GM12874 (cell line): ENCODE measurements at regions not wholly inside any gene's neighbourhood (a gene's known extent, or its start where the extent isn't known, plus 50 kb on each side); places are given as distances from the start of the nearest gene placed in this dataset.

Experiments used
- TF ChIP-seq, protein P1 (sequence below): IDR thresholded peaks from 2 replicates; pipeline ENCODE4 v1.5.1; 2011; ENCODE audit warnings: low read depth, mild to moderate bottlenecking, control low read depth, low read length, moderate library complexity; ENCODE audit not compliant: insufficient read depth

DNA sequence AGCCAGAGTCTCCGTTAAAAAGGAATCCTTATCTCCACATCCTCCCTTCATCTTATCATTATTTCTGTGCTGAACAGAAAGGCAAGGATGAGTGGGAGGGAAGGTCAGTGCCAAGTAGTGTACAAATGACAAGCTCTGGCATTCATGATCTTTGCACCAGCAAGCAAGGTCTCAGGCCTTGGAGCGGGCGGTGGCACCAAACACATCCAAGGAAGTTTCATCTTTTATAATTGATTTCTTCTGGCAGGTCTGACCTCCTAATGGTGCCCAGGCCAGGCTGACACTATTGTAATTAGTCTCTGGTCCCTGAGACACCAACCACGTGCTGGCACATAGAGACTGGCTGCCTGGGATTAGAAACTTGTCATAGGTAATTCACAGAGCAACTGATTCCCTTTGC lies 336.6 kb downstream of the EN1 start:
- TF ChIP-seq, protein P1, sequence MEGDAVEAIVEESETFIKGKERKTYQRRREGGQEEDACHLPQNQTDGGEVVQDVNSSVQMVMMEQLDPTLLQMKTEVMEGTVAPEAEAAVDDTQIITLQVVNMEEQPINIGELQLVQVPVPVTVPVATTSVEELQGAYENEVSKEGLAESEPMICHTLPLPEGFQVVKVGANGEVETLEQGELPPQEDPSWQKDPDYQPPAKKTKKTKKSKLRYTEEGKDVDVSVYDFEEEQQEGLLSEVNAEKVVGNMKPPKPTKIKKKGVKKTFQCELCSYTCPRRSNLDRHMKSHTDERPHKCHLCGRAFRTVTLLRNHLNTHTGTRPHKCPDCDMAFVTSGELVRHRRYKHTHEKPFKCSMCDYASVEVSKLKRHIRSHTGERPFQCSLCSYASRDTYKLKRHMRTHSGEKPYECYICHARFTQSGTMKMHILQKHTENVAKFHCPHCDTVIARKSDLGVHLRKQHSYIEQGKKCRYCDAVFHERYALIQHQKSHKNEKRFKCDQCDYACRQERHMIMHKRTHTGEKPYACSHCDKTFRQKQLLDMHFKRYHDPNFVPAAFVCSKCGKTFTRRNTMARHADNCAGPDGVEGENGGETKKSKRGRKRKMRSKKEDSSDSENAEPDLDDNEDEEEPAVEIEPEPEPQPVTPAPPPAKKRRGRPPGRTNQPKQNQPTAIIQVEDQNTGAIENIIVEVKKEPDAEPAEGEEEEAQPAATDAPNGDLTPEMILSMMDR = no peak

DNA sequence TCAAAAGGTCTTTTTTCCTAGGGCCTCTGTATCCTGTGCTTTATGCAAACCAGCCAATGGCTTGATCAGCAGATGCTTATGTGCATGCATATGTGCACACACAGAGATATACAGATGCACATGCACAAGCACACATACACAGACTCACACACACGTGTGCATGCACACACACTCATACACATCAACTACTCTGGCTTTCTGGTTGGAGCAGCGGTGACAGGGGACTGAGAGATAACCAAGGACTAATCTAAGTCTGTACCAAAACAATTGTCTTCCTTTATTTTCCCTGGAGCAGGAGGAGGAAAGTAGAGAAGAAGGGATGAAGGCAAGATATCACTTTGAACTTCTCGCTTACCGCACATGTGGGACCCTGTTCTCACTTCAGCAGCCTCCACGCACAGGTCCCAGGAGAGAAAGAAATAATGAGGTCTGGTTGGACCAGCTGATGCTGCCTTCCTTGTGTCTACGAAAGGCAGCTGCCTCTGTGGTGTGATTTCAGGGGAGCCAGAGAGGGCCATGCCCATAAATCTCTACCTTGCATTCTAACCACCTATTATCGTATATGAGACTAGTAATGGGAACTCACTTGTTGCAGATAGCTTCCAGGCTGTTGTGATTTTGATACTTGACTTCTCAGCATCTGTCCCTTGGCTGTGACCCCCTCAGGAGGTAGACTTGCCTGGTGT lies 338.0 kb downstream of the EN1 start:
- TF ChIP-seq, protein P1 = no peak

DNA sequence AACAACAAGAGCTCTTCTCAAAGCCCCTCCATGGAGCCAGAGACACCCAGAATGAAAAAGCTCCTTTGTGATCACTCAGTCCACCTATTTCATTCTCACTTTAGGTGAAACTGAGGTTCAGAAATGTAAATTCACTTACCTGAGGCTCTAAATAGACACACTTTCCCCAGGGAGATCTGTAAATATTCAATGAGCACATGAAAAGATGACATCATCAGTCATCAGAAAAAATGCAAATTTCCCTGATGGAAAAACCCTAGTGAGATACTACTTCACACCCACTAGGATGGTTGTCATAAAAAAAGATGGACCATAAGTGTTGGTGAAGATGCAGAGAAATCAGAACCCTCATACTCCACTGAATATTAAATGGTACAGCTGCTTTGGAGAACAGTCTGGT lies 339.2 kb downstream of the EN1 start:
- TF ChIP-seq, protein P1 = no peak

DNA sequence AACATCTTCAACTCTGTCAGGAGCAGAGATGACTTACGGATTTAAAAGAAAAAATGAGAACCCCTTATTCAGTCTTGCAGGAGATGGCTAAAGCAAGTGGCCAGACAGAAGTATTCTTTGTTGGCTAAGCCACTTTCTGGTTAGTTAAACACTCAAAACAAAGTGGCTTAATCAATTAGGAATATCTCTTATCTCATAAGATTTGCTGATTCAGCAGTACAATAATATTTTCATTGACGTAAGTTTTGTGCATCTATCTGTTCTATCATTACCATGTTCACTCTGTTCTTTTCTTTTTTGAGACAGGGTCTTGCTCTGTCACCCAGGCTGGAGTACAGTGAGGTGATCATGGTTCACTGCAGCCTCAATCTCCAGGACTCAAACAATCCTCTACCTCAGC lies 342.0 kb downstream of the EN1 start:
- TF ChIP-seq, protein P1 = no peak

DNA sequence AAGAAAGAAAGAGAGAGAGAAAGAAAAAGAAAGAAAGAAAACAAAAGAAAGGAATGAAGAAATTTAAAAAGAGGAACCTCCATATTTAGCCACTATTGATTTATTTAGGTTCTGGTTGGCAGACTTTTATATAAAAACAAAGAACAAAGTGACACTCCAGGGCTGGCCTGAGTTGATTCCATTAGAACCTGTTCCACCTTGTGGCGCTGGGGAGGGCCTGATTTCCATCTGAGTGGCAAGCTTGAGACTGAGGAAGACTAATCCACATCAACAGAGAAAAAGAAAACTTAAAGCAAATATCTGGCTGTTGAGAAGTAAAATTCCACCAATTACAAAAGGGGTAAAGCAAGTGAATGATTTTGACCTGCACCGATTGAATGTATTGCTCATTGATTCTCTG lies 345.3 kb downstream of the EN1 start:
- TF ChIP-seq, protein P1 = no peak

DNA sequence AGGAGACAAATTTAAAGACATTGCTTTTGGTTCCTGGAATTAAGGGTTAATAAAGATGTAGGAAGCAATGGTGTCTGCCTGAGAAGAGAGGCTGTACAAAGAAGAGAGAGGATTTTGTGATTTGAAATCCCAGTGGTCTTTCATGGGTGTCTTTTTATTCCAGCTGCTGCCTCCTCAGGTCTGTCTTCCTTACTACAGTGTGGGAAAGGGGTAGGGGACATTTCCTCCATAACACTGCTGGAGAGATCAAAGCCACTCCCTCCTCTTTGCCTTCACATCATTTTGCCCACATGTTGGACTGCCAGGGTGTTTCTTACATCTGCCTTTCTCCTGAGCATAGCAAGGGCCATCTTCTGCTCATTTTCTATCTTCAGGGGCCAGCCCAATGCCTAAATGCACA lies 348.5 kb downstream of the EN1 start:
- TF ChIP-seq, protein P1 = no peak

DNA sequence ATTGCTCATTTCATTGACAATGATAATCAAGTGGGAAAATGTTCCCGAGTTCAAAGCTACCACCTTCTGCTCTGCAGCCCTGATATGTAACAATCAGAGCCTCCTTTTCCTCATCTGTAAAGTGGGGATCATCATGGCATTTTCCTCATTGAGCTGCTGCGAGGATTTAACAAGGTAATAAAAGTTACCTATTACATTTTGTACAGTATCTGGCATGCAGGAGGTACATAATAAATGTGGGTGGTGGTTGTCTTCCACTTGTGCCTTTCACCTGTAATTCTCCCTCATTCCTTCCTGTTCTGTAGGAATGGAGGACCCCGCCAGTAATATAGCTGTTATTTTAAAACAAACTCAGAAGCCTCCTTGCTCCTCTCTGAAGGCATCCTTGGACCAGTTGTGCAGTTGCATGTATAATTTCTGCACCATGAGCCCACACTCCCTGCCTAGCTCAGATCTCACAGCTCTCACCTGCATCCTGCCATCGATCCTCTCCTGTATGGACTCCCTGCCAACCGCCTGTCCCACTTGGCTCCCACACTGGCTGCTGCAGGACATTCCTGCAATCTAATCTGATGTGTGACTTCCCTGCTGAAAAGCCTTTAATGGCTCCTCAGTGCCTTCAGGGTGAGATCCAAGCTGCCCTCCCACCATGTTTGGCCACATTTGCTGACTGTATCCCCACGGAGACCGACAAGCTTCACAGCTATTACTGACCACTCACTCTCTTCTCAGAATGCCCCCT lies 350.4 kb downstream of the EN1 start:
- TF ChIP-seq, protein P1 = no peak
